HepG2 (cell line): ENCODE measurements at regions not wholly inside any gene's neighbourhood (a gene's known extent, or its start where the extent isn't known, plus 50 kb on each side); places are given as distances from the start of the nearest gene placed in this dataset.

ENCODE experiments used
- ARID5B ChIP-seq: IDR thresholded peaks from 2 replicates; pipeline ENCODE4 v1.4.0; 2020; ENCODE audit warnings: mild to moderate bottlenecking, missing genetic modification reagents
- BRD4 ChIP-seq: sonication (generic); formaldehyde crosslinking; IDR thresholded peaks from 2 replicates; pipeline ENCODE4 v1.4.0; 2020; ENCODE audit warnings: missing genetic modification reagents
- FOXP1 ChIP-seq, 2 experiments: fragments of 450-650 bp in 1 of 2; IDR thresholded peaks; 2 replicates each; pipeline ENCODE4 v1.6.1; 2017 to 2018; ENCODE audit warnings: antibody characterized with exemption in 1 of 2
- HOMEZ ChIP-seq: IDR thresholded peaks from 2 replicates; pipeline ENCODE4 v1.6.1; 2016; ENCODE audit warnings: low read depth
- MED1 ChIP-seq: sonication (generic); formaldehyde crosslinking; IDR thresholded peaks from 2 replicates; pipeline ENCODE4 v1.4.0; 2020; ENCODE audit warnings: missing genetic modification reagents
- MED13 ChIP-seq: sonication (generic); formaldehyde crosslinking; IDR thresholded peaks from 2 replicates; pipeline ENCODE4 v1.5.0; 2020; ENCODE audit warnings: missing genetic modification reagents
- PAF1 ChIP-seq: IDR thresholded peaks from 2 replicates; pipeline ENCODE4 v1.6.1; 2016; ENCODE audit warnings: missing genetic modification reagents, missing compliant biosample characterization
- ZBTB4 ChIP-seq: sonication (generic); formaldehyde crosslinking; IDR thresholded peaks from 2 replicates; pipeline ENCODE4 v1.4.0; 2020; ENCODE audit warnings: missing genetic modification reagents, mild to moderate bottlenecking, borderline replicate concordance
- ZNF720 ChIP-seq: sonication (generic); formaldehyde crosslinking; IDR thresholded peaks from 2 replicates; pipeline ENCODE4 v1.4.0; 2020; ENCODE audit warnings: missing genetic modification reagents
- ZNF772 ChIP-seq: sonication (generic); formaldehyde crosslinking; IDR thresholded peaks from 2 replicates; pipeline ENCODE4 v1.5.0; 2020; ENCODE audit warnings: mild to moderate bottlenecking, missing genetic modification reagents

- peak; percentile 27; the same call in 1 of the 2 replicates for TF ChIP-seq HOMEZ (CRISPR knock-in tag)
- no peak for TF ChIP-seq PAF1 (CRISPR knock-in tag)
- peak; percentile 24; the same call in 1 of the 2 replicates for TF ChIP-seq MED1
- TF ChIP-seq BRD4 (CRISPR knock-in tag), result no peak
- TF ChIP-seq ZBTB4 (CRISPR knock-in tag), result no peak
- no peak for TF ChIP-seq ZNF772 (CRISPR knock-in tag)
- TF ChIP-seq FOXP1 (IDR thresholded peaks at IDR 0.05), result no peak
- TF ChIP-seq FOXP1 (CRISPR knock-in tag; IDR thresholded peaks at IDR 0.05), result peak; percentile 70
- no peak for TF ChIP-seq MED13 (CRISPR knock-in tag)
- no peak for TF ChIP-seq ZNF720 (CRISPR knock-in tag)
- peak; percentile 57 for TF ChIP-seq ARID5B (CRISPR knock-in tag)
Observed at GRCh38 chrX:88526385-88526784, 220.6 kb upstream of the CPXCR1 start (continued).
